ENCODE measurements at regions not wholly inside any gene's neighbourhood (a gene's known extent, or its start where the extent isn't known, plus 50 kb on each side); places are given as distances from the start of the nearest gene placed in this dataset.

- TF ChIP-seq ISL1 (CRISPR knock-in tag; IDR thresholded peaks at IDR 0.05) (no peak), OSR1 (CRISPR knock-in tag; IDR thresholded peaks at IDR 0.05) (no peak)
- no peak for ATAC-seq
Observed at GRCh38 chr11:28383456-28383855, 275.3 kb downstream of the METTL15 start.
